MG63 (cell line): ENCODE measurements at regions not wholly inside any gene's neighbourhood (a gene's known extent, or its start where the extent isn't known, plus 50 kb on each side); places are given as distances from the start of the nearest gene placed in this dataset.
A peak's percentile ranks its signal among the peaks of the same experiment; 100 is the strongest.

Experiments
- DNase-seq: peaks from one replicate; pipeline ENCODE4 v3.0.0-alpha.2; 2020
- H3K27me3 ChIP-seq: fragments of 250-450 bp; sonication (Bioruptor Pico); 2 replicates; pipeline ENCODE4 v1.5.1; 2020; ENCODE audit warnings: mild to moderate bottlenecking, moderate library complexity
- H3K36me3 ChIP-seq: fragments of 250-450 bp; sonication (Bioruptor Pico); 2 replicates; pipeline ENCODE4 v1.5.1; 2020; ENCODE audit warnings: mild to moderate bottlenecking, moderate library complexity
- H3K4me3 ChIP-seq: fragments of 250-450 bp; sonication (Bioruptor Pico); 2 replicates; pipeline ENCODE4 v1.5.1; 2020; ENCODE audit warnings: mild to moderate bottlenecking, moderate library complexity
- H3K9me3 ChIP-seq: fragments of 250-450 bp; sonication (Bioruptor Pico); 2 replicates; pipeline ENCODE4 v1.5.1; 2020; ENCODE audit warnings: mild to moderate bottlenecking, moderate library complexity

DNA sequence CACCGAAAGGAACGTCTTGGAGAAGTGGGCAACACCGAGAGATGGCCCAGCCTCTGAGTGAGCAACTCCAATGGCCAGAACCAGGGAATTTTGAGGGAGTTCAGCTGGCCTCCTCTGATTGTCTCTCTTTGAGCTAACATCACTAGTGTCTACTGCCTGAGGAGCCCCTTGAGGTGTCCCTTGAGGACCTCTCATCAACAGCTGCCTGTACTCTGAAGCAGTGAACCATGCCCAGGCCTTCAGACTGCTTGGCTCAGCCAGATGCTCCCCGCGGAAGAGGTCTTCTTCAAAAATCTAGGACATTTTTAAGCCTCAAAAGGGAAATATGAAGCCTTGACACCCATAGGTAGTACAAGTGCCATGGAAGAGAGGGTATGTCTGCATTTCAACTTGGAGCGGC, 430.4 kb downstream of the TXNL1 start:
- H3K27me3 ChIP-seq, result no peaks in the 10 kb centered on the region
- H3K4me3 ChIP-seq, result no peak overlapping the region
- H3K36me3 ChIP-seq, result no peaks in the 10 kb centered on the region
- DNase-seq, result no peak
- H3K9me3 ChIP-seq, result no peaks in the 10 kb centered on the region

DNA sequence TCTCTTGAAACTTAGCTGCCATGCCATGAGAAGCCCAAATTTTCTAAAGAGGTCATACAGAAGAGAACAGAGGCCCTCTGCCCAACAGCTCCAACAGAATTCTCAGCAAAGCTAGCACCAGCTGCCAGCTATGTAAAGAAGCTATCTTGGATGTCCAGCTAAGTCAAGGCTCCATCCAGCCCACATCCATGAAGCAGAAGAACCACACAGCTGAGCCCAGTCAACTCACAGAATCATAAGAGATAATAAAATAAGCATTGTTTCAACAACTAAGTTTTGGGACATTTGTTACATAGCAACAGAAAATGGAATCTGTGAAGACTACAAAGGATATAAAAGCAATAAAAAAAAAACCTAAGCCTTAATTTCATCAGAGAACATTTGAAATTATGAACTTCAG, 434.3 kb downstream of the TXNL1 start:
- Histone ChIP-seq H3K4me3 (no peak overlapping the region), H3K36me3 (no peaks in the 10 kb centered on the region), H3K27me3 (no peaks in the 10 kb centered on the region), H3K9me3 (no peaks in the 10 kb centered on the region)
- DNase-seq, result no peak

DNA sequence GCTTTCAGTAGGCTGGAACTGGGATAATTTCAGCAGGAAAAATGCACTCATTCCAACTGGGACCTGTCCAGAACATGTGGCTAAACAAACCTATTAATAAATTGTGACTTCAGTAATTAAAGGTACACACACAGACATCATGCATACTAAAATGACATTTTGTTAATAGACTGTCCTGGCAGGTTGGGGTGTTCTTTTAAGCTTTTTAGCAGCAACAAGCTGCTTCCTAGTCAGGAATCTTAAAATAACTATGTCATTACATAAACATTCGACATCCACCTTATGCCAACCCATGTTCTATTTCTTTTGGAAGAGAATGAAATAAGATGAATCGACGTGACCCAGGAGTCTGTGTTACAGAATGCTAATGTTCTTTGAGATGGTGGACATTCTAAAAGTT, 435.7 kb downstream of the TXNL1 start:
- Histone ChIP-seq H3K4me3 (no peak overlapping the region), H3K9me3 (no peaks in the 10 kb centered on the region), H3K36me3 (no peaks in the 10 kb centered on the region), H3K27me3 (no peaks in the 10 kb centered on the region)
- DNase-seq, result no peak

DNA sequence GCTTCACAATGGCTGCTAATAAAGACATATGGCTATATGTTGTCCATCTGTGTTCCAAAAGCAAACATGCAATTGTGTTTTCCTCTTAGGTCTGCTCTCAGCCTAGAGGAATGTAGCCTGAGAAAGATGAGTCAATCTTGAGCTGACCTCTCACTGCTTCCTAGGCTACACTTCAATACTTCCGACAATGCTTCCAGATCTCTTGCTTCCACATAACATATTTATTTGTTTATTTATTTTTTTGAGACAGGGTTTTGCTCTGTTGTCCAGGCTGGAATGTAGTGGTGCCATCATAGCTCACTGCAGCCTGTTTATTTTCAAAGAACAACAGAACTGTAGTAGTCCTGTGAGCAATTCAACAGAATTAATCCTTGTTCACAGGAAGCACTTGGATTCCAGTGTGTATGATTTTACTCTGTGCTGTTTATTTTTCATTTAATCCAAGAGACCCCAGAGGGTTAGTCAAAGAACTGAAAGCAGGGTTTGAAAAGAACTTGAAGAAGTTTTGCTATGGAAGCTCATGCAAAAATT, 437.9 kb downstream of the TXNL1 start:
- H3K4me3 ChIP-seq, result no peak overlapping the region
- no peaks in the 10 kb centered on the region for H3K27me3 ChIP-seq
- DNase-seq, result peak; percentile 48
- H3K9me3 ChIP-seq, result no peaks in the 10 kb centered on the region
- no peaks in the 10 kb centered on the region for H3K36me3 ChIP-seq

DNA sequence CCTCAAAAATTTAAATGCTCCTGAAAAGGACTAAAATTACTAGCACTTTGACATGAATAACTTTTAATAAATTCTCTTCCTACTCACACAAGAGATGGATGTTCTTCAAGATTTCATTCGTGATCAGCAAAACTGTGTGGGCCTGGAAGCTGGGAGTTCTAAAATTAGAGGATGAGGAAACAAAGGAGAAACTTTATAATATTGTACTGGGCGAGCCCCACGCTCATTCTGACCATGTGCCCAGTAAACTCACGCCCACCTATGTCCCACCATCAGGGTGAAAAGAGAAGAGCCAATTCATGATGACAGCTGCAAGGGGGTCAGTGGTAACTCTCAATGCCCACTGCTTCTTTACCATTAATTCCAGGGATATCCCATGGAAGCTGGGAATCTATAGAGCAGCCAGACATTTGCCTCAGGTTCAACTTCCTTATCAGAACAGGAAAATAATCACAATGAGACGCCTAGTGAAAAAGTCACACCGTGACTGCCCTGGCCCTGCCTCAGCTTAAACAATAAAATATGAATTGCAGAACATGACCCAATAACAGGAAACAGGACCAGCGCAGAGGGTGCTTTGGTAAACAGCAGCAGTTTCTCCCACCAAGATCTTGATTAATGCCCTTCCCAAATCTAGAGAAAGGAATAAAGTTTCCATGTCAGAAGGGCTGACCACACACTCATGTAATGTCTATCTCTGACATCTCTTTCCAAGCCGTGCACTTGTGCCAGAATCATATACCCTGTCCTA, 438.6 kb downstream of the TXNL1 start:
- Histone ChIP-seq H3K36me3 (no peaks in the 10 kb centered on the region), H3K4me3 (no peak overlapping the region), H3K9me3 (no peaks in the 10 kb centered on the region), H3K27me3 (no peaks in the 10 kb centered on the region)
- no peak for DNase-seq

DNA sequence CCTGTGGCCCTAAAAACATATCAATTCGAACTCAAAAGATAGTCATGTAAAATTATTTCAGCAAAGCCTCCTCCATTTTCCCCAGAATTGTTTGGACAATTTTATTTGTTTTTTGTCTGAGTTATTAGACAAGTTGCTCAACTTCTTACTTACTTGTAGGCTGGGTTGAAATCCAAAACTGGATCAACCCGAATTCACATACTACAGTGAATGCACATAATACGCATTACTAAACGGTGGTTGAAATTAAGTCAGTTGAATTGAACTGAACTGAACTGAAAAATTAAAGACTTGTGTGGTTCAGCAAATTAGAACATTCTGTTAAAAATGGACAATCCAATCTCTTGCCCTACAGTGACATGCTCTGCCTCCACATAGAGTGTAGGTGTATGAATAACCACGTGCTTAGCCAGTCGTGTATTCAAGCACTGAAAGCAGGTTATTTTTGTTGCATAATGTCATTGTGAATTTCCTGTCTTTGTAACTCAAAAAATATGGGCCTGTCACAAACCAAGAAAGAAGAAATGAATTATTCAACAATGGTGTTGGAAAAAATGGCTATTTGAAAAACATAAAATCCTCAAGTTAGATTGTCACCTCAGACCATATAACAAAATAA, 441.0 kb downstream of the TXNL1 start:
- no peak for DNase-seq
- Histone ChIP-seq H3K9me3 (no peaks in the 10 kb centered on the region), H3K27me3 (no peaks in the 10 kb centered on the region), H3K4me3 (no peak overlapping the region), H3K36me3 (no peaks in the 10 kb centered on the region)

DNA sequence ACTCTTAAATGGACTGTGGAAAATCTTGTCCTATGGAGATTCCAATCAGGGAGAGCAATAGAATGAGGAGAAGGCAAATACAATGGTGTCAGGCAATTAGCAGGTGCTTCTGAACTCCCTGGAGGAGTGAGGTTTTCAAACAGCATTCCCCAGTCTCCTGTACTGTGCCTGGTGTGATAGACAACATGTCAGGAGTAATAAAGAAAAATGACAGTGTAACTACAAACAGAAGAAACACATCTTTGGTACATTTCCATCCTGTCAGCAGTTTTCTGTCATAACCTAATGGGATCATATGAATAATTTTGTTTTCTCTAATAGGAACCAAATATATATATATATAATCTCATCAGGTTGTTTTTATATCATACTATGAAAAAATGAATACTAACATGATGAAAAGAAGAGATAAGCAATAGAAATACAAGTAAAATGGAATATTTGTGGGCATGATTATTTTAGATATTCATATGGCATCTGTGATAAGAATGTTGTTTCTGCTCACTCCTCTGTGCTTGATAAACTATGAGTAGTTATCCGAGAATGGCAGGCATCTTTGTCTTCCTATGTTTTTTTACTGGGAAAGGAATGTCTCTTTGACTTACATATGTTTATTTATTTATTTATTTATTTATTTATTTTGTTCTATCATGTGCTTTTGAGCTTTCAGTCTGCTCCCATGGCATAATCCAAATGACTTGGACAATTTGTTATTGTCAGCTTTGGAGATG, 441.7 kb downstream of the TXNL1 start:
- no peak for DNase-seq
- no peaks in the 10 kb centered on the region for H3K9me3 ChIP-seq
- no peaks in the 10 kb centered on the region for H3K36me3 ChIP-seq
- no peaks in the 10 kb centered on the region for H3K27me3 ChIP-seq
- H3K4me3 ChIP-seq, result no peak overlapping the region

DNA sequence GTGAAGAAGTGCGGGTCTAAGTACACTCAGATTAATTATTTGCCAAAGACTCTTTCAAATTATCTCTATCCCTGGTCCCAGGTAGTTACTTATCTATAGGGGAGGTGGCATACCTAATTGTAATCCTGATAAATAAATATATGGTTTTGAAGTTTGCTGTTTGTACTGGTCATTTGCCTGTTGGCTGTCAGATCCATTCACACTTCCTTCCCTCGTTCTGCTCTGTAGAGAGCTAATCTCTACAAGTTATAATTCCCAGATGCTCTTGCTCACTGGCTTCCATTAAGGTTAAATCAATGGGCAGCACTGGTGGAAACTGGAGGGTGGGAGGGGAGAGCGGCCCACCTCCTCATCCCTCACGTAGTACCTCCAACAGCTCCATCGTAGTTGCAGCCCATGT, 447.1 kb downstream of the TXNL1 start:
- no peak for DNase-seq
- Histone ChIP-seq H3K4me3 (no peak overlapping the region), H3K9me3 (no peaks in the 10 kb centered on the region), H3K27me3 (no peaks in the 10 kb centered on the region), H3K36me3 (no peaks in the 10 kb centered on the region)

DNA sequence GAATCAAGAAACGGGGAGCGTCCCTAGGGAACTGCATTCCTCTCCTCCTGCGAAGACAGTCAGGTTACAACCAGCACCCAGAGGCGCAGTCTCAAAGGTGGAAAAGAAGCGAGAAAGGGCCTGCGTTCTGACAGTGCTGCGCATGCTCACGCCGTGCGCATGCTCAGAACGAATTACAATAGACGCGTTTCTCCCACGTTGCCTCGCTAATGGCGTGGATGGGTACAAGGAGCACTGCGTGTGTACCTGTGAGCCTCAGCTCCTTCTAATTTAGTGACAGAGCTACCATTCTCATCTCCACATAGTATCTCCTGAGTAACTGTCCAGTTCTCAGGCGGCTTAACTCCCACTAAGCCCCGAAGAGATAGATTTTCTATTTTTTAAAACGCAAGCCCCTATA, 448.8 kb downstream of the TXNL1 start:
- Histone ChIP-seq H3K9me3 (no peaks in the 10 kb centered on the region), H3K27me3 (no peaks in the 10 kb centered on the region), H3K36me3 (no peaks in the 10 kb centered on the region), H3K4me3 (no peak overlapping the region)
- no peak for DNase-seq

DNA sequence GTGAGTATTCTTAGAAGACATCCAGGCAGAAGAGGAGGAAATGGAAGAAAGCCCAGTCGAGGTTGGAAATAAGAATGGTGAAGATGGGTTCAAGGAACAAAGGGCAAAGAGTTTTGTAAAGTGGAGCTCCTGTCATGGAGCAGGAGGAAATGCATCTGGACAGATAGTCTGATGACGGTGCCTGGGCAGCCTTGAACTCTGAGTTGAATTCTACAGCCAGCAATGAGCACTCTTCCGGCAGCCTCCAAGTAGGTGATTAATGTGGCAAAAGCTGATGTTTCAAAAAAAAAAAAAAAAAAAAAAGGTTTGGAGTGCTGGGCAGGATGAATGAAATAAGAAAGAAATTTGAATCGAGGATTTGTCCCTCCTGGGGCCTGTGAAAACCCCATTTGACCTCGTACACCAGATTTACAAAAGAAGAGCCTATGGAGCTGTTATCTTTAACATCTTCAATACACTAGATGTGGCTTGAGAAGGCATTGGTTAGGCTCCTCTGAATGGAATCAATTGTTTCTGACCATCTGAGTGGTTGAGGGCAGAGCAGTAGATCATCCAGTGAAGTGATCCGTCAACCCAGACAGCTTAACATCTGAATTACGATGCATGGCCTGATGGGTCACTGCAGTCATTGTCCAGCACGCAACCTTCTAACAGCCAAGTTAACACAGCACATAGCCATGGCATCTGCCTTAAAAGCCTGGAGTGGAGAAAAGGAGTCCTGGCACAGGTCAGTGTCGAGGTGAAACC, 449.7 kb downstream of the TXNL1 start:
- Histone ChIP-seq H3K4me3 (no peak overlapping the region), H3K36me3 (no peaks in the 10 kb centered on the region), H3K9me3 (no peaks in the 10 kb centered on the region), H3K27me3 (no peaks in the 10 kb centered on the region)
- DNase-seq, result no peak

DNA sequence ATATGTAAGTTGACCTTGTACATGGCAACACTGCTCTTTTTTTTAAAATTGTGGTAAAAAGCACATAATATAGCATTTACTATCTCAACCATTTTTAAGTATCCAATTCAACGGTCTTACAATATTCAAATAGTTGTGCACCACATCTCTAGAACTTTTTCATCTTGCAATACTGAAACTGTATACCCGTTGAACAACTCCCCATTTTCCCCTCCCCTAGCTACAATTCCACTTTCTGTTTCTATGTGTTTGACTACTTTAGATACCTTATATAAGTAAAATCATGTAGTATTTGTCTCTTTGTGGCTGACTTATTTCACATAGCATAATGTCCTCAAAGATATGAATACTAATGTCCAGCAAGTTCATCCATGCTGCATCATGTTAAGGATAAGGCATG, 452.1 kb downstream of the TXNL1 start:
- H3K9me3 ChIP-seq, result no peaks in the 10 kb centered on the region
- no peaks in the 10 kb centered on the region for H3K27me3 ChIP-seq
- no peaks in the 10 kb centered on the region for H3K36me3 ChIP-seq
- H3K4me3 ChIP-seq, result no peak overlapping the region
- DNase-seq, result no peak

DNA sequence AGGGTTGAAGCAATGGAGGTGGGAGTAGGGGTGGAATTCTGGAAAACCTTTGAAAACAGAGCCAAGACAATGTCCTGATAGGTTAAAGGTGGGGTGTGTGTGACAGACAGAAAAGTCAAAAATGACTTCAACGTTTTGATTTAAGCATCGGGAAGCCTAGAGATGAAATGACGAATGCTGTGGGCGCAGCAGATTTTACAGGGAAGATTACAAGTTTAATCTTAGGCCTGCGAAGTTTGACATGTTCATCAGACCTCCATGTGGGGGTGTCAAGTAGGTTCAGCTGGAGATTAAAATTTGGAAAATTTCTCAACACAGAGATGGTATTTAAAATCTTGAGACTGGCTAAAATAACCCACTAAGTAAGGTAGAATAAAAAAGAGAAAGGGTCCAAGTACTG, 453.3 kb downstream of the TXNL1 start:
- H3K9me3 ChIP-seq, result no peaks in the 10 kb centered on the region

DNA sequence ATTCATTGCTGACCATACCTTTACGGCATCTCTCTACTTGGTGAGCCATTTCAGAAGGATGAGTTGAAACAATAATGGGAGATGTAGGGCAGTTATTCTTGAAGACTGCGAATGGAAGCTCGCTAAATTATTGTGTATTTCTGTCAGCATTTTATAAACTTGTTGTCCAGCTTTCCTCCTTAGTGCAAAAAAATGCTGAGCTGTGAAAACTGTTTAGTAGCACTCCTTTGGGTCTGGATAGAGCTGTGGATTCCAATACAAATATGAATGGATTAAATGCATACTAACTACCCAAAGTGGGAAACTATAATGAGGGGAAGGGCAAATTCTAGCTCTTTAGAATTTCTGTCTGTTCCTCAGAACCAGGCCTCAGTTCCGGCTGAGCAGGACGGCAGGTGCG, 461.6 kb downstream of the TXNL1 start:
- no peak for DNase-seq
- H3K4me3 ChIP-seq, result no peak overlapping the region
- no peaks in the 10 kb centered on the region for H3K9me3 ChIP-seq
- H3K36me3 ChIP-seq, result no peaks in the 10 kb centered on the region
- H3K27me3 ChIP-seq, result no peaks in the 10 kb centered on the region

More for the DNA sequence above, 453.3 kb downstream of the TXNL1 start:
- DNase-seq, result no peak
- Histone ChIP-seq H3K4me3 (no peak overlapping the region), H3K27me3 (no peaks in the 10 kb centered on the region), H3K36me3 (no peaks in the 10 kb centered on the region)

DNA sequence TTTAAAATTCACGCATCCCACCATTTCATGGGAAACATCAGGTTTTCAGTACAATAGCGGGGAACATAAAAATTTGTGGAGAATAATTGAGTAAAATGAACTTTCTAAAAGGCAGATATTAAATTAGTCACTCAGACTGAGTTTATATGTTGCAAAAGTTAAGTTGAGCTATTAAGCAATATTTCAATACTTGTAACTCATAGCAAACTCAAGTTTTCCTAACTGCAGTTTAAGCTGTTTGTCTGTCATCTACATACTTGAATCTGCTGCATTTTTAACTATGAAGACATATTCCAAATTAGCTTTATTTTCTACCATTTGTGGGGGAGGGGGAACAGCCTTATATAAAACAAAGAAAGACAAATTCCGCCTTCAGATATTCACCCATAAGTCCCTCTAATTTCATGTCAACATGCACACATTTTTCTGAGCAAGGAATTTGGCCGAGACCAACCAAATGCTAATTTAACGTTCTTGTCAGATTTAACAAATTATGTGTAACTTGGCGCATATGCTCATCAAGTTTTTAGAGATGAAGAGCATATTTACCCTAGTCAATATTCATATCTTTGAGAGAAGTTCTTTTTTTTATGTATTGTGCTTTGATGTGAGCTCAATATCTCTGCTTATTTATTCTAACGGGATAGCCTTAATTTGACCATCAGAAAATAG, 462.9 kb downstream of the TXNL1 start:
- Histone ChIP-seq H3K4me3 (no peak overlapping the region), H3K9me3 (no peaks in the 10 kb centered on the region), H3K27me3 (no peaks in the 10 kb centered on the region), H3K36me3 (no peaks in the 10 kb centered on the region)
- DNase-seq, result no peak

DNA sequence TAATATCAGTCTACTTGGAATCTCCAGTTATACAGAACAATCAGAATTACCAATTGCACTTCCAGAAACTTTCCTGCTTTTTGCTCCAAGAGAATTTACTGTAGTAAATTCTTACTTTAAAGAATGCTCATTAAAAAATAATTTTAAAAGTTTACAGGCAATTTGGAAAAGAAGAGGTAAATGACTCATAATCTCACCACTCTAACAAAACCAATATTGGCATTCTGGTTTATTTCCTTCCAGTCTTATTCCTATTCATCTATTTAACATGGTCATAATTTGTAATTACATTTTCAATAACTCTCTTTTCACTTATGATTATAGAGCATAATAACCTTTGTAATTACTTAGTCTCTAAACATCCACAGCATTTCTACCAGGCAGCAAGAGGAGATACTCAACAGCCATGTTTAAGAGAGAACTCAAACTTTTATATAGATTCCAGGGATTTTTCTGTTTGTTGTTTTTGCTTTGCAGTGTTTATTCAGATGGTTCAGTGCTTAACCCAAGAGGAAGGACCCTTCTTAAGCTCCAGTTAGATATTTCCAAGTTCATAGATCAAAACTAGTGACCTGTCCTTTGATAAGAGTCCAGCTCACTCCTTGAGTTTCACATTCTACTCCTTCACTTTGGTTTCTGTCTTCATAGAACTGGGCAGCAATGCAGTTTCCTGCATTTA, 464.7 kb downstream of the TXNL1 start:
- H3K4me3 ChIP-seq, result no peak overlapping the region
- no peaks in the 10 kb centered on the region for H3K9me3 ChIP-seq
- DNase-seq, result no peak
- no peaks in the 10 kb centered on the region for H3K27me3 ChIP-seq
- no peaks in the 10 kb centered on the region for H3K36me3 ChIP-seq

DNA sequence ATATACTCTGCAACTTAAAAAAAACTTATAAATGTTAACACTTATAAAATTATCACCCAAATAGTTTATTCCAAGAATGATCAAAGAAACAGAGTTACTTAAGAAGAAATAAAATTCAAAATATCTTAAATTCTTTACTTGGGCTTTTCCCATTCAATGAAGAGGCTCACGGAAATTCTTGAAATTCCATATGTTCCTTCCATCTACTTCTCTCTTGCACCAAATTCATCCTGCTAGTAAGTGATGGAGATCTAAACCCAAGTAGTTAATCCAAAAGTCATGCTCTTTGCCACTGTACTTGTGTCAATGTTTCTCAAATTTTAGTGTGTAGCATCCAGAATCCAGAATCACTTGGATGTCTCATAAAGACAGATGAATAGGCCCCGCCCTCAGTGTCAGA, 465.9 kb downstream of the TXNL1 start:
- Histone ChIP-seq H3K4me3 (no peak overlapping the region), H3K27me3 (no peaks in the 10 kb centered on the region), H3K9me3 (no peaks in the 10 kb centered on the region), H3K36me3 (no peaks in the 10 kb centered on the region)
- no peak for DNase-seq
